HepG2 (cell line): ENCODE measurements at regions not wholly inside any gene's neighbourhood (a gene's known extent, or its start where the extent isn't known, plus 50 kb on each side); places are given as distances from the start of the nearest gene placed in this dataset.

Source experiments
- CTCF ChIP-seq: sonication (generic); formaldehyde crosslinking; IDR thresholded peaks from 2 replicates; pipeline ENCODE4 v1.5.0; 2020; ENCODE audit warnings: mild to moderate bottlenecking, missing genetic modification reagents, moderate library complexity
- DPF2 ChIP-seq: sonication (generic); formaldehyde crosslinking; IDR thresholded peaks from 2 replicates; pipeline ENCODE4 v1.4.0; 2020; ENCODE audit warnings: mild to moderate bottlenecking, low read depth, missing genetic modification reagents, borderline replicate concordance
- ELF1 ChIP-seq: sonication (generic); formaldehyde crosslinking; IDR thresholded peaks from 2 replicates; pipeline ENCODE4 v1.4.0; 2020; ENCODE audit warnings: missing genetic modification reagents
- FOSL1 ChIP-seq: sonication (generic); formaldehyde crosslinking; IDR thresholded peaks from 2 replicates; pipeline ENCODE4 v1.9.0; 2021; ENCODE audit warnings: missing genetic modification reagents, borderline replicate concordance
- HCFC1 ChIP-seq: fragments of 150-350 bp; IDR thresholded peaks from 2 replicates; pipeline ENCODE4 v1.6.1; 2014; ENCODE audit warnings: low read depth, low read length
- RXRB ChIP-seq: IDR thresholded peaks from 2 replicates; pipeline ENCODE4 v1.6.1; 2016; ENCODE audit warnings: borderline replicate concordance, missing genetic modification reagents, missing compliant biosample characterization
- SALL2 ChIP-seq: sonication (generic); formaldehyde crosslinking; IDR thresholded peaks from 2 replicates; pipeline ENCODE4 v1.8.1; 2023; ENCODE audit warnings: mild to moderate bottlenecking, missing genetic modification reagents, inconsistent platforms
- SP2 ChIP-seq: sonication (generic); formaldehyde crosslinking; IDR thresholded peaks from 2 replicates; pipeline ENCODE4 v1.5.1; 2020; ENCODE audit warnings: mild to moderate bottlenecking, missing genetic modification reagents
- TCF7L2 ChIP-seq: IDR thresholded peaks from 2 replicates; pipeline ENCODE4 v1.6.1; 2011; ENCODE audit warnings: mild to moderate bottlenecking, low read depth, low read length, moderate library complexity
- ZBTB7A ChIP-seq: sonication (generic); formaldehyde crosslinking; IDR thresholded peaks from 2 replicates; pipeline ENCODE4 v1.8.0; 2022; ENCODE audit warnings: mild to moderate bottlenecking, missing genetic modification reagents
- ZNF274 ChIP-seq: sonication (generic); formaldehyde crosslinking; IDR thresholded peaks from 2 replicates; pipeline ENCODE4 v1.5.1; 2020; ENCODE audit warnings: mild to moderate bottlenecking, missing genetic modification reagents

GRCh38 chr5:87581661-87582060 lies 168.9 kb upstream of the CCNH start:
- TF ChIP-seq CTCF (CRISPR knock-in tag) (no peak), ELF1 (CRISPR knock-in tag) (no peak), ZBTB7A (CRISPR knock-in tag) (no peak), HCFC1 (no peak), ZNF274 (CRISPR knock-in tag) (no peak), FOSL1 (CRISPR knock-in tag) (no peak), SP2 (CRISPR knock-in tag) (no peak), RXRB (no peak), DPF2 (CRISPR knock-in tag) (no peak), SALL2 (CRISPR knock-in tag) (no peak), TCF7L2 (no peak)
